ENCODE measurements at regions not wholly inside any gene's neighbourhood (a gene's known extent, or its start where the extent isn't known, plus 50 kb on each side); places are given as distances from the start of the nearest gene placed in this dataset.

GRCh38 chr21:24852610-24853195 lies 754.6 kb downstream of the MRPL39 start:
- no peak for DNase-seq

- no peak for DNase-seq
Measured at GRCh38 chr21:24850121-24850520, 757.2 kb downstream of the MRPL39 start.

GRCh38 chr21:24844671-24845070 lies 762.6 kb downstream of the MRPL39 start:
- no peak for DNase-seq

GRCh38 chr21:24840287-24840686 lies 767.0 kb downstream of the MRPL39 start:
- DNase-seq, result no peak

- no peak for DNase-seq
Measured at GRCh38 chr21:24832961-24833360, 774.3 kb downstream of the MRPL39 start.

GRCh38 chr21:24829397-24829796 lies 777.9 kb downstream of the MRPL39 start:
- no peak for DNase-seq

- DNase-seq, result no peak
Measured at GRCh38 chr21:24826822-24827221, 780.5 kb downstream of the MRPL39 start.

- DNase-seq, result no peak
Measured at GRCh38 chr21:24825348-24825747, 781.9 kb downstream of the MRPL39 start.

GRCh38 chr21:24824209-24824608 lies 783.1 kb downstream of the MRPL39 start:
- no peak for DNase-seq

GRCh38 chr21:24823247-24823646 lies 784.0 kb downstream of the MRPL39 start:
- no peak for DNase-seq

GRCh38 chr21:24785033-24785432 lies 822.2 kb downstream of the MRPL39 start:
- DNase-seq, result no peak

GRCh38 chr21:24781146-24781545 lies 826.1 kb downstream of the MRPL39 start:
- no peak for DNase-seq

GRCh38 chr21:24759348-24760075 lies 847.8 kb downstream of the MRPL39 start:
- no peak for DNase-seq

GRCh38 chr21:24738063-24738462 lies 869.2 kb downstream of the MRPL39 start:
- DNase-seq, result no peak

GRCh38 chr21:24737296-24737850 lies 869.9 kb downstream of the MRPL39 start:
- no peak for DNase-seq

GRCh38 chr21:24730661-24731060 lies 876.6 kb downstream of the MRPL39 start:
- no peak for DNase-seq

- DNase-seq, result no peak
Measured at GRCh38 chr21:24729568-24729967, 877.7 kb downstream of the MRPL39 start.

GRCh38 chr21:24727803-24728440 lies 879.4 kb downstream of the MRPL39 start:
- DNase-seq, result no peak

- no peak for DNase-seq
Measured at GRCh38 chr21:24716281-24716918, 890.9 kb downstream of the MRPL39 start.

GRCh38 chr21:24714646-24715200 lies 892.6 kb downstream of the MRPL39 start:
- no peak for DNase-seq

- no peak for DNase-seq
Measured at GRCh38 chr21:24705201-24705600, 902.1 kb downstream of the MRPL39 start.

GRCh38 chr21:24693779-24694178 lies 913.5 kb downstream of the MRPL39 start:
- no peak for DNase-seq

GRCh38 chr21:24681456-24681855 lies 925.8 kb downstream of the MRPL39 start:
- DNase-seq, result no peak

Measured in islet precursor cell (in vitro differentiated cells).